NCI-H2196 treated with DMSO at 0.1 percent for 48 hours (cell line): ENCODE measurements at regions not wholly inside any gene's neighbourhood (a gene's known extent, or its start where the extent isn't known, plus 50 kb on each side); places are given as distances from the start of the nearest gene placed in this dataset.
"Not testable (repeated sequence)": the region's sequence is repeated elsewhere in the genome, so short reads cannot be mapped to it uniquely, and the experiment has no call there.

Experiments used
- DNase-seq: peaks from one replicate; lab custom pipeline; 2025; ENCODE audit not compliant: unreplicated experiment; lab: John Stamatoyannopoulos, UW

DNA sequence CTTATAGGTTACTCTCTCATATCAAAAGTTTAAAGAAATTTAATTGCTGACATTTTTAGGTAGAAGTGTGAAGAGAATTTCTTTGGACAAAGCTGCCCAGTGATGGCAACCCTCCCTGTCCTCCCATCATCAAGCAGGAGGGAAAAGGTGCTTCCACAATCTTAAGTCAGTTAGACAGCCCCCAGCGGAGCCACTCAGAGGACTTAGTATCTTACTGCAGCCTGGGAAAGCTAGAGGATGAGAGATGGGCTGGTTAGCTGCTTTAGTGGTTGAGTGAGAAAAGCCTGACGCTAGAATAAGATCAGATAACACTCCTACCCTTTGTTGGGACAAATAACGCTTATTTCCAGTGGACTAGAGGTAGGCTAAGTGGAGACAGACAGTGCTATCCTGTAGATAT, 227.1 kb downstream of the RFPL4B start:
- no peak for DNase-seq

- no peak for DNase-seq
Measured at GRCh38 chr6:112575309-112575834, 228.2 kb downstream of the RFPL4B start.

GRCh38 chr6:112576423-112576822, 229.3 kb downstream of the RFPL4B start:
- no peak for DNase-seq

GRCh38 chr6:112579601-112580000, 232.5 kb downstream of the RFPL4B start:
- DNase-seq, result no peak

DNA sequence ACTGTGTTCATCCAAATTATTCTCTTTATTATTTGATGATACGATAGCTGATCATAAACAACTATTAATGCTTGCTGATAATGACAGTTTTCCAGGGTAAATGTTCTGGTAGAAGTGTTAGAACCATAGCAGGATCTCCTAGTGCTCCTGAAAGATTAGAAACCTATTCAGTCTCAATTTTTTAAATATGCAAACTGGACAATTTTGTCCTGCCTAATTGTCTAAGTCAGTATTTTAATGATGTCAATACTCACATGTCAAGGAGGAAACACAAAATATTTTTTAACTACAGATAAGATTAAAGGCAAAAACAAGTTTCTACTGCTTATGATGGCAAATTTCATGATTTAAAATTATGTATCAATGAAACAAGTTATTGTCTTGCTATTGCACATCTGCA, 233.9 kb downstream of the RFPL4B start:
- no peak for DNase-seq

DNA sequence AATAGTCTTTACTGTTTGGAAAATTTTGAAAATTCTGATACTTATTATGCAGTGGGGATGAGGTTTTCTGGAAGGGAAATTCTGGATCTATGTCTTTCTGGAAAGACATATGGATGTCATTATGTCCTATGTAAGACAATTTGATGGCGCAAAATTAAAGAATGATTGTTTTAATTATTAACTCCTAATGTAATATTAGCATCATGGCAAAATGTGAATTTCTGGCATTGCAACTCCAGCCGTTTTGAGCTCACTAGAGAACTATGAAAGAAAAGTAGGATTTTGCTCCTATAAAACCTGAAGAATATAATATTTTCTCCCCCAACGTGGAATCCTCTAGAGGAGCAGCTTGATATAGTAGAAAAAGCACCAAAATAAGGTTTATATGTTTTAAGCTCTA, 243.2 kb downstream of the RFPL4B start:
- no peak for DNase-seq

DNA sequence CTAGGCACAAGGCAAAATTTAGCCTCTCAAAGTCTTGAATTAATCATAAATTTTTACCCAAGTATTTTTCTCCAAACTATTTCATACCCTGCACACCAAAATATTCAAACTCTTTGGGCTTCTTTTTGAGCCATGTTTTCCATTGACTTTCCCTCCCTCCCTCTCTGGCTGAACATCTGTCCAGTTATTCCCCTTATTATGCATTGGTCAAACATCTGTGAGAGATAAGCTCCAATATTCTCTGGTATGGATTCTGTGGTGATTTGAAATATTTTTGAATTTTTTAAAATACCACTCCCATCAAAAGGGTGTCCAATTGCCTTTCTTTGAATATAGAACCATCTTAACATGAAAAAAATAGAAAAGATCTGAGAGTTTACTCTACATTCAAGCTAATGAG, 244.2 kb downstream of the RFPL4B start:
- DNase-seq, result no peak

GRCh38 chr6:112592159-112592558, 245.0 kb downstream of the RFPL4B start:
- no peak for DNase-seq

GRCh38 chr6:112594886-112595594, 247.9 kb downstream of the RFPL4B start:
- DNase-seq, result no peak

- DNase-seq, result no peak
Measured at GRCh38 chr6:112595841-112596240, 248.7 kb downstream of the RFPL4B start.

DNA sequence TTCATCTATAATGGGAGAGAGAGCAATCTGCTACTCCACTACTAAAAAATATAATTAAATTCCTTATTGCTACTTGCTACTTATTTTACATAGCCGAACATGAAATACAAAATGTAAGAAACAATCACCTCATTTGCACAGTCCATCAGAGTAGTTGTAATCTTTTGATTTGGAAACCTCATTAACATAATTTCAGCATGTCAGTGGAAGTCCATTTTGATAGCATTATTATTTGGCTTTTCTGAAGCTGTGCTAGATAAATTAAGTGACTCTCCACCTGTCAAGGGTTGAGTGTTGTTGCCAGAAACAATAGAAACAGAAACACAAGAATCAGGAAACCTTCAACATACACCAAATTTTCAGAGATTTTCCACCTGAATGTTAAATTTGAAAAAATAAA, 250.0 kb downstream of the RFPL4B start:
- no peak for DNase-seq

- DNase-seq, result no peak
Measured at GRCh38 chr6:112600168-112600567, 253.0 kb downstream of the RFPL4B start.

GRCh38 chr6:112603726-112604125, 256.6 kb downstream of the RFPL4B start:
- no peak for DNase-seq

- DNase-seq, result no peak
Measured at GRCh38 chr6:112606656-112607435, 259.7 kb downstream of the RFPL4B start.

GRCh38 chr6:112608925-112609324, 261.8 kb downstream of the RFPL4B start:
- not testable (repeated sequence) for DNase-seq

GRCh38 chr6:112613410-112613809, 266.3 kb downstream of the RFPL4B start:
- DNase-seq, result no peak

- no peak for DNase-seq
Measured at GRCh38 chr6:112618849-112619248, 271.7 kb downstream of the RFPL4B start.

GRCh38 chr6:112620812-112621569, 273.9 kb downstream of the RFPL4B start:
- no peak for DNase-seq

- no peak for DNase-seq
Measured at GRCh38 chr6:112622036-112622435, 274.9 kb downstream of the RFPL4B start.

DNA sequence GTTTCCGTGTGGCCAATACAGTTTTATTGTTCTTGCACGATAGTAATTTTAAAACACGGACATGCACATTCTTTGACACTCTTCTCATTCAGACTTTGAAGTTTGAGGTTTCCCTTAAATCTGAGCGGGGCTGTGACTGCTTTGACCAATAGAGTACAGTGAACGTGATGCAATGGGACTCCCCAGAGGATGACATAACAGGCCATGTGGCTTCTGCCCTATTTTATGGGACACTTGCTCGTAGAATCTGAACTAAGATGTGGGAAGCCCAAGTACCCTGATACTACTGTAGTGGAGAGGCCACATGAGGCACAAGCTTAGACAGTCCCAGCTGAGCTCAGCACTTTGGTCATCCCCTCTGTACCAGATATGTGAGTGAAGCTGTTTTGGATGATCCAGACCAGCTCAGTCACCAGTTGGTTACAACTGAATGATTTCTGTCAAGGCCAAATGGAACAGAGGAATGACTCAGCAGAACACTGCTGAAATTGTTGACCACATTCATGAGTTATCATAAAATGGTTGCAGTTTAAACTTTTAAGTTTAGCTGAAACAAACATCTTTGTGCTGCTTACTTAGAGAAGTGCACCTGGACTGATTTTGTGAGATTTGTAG, 279.4 kb downstream of the RFPL4B start:
- no peak for DNase-seq

- no peak for DNase-seq
Measured at GRCh38 chr6:112634376-112634775, 287.2 kb downstream of the RFPL4B start.
